Sigmoid colon (tissue), 6 donors: ENCODE measurements at regions not wholly inside any gene's neighbourhood (a gene's known extent, or its start where the extent isn't known, plus 50 kb on each side); places are given as distances from the start of the nearest gene placed in this dataset.

ENCODE experiments used
- DNase-seq: peaks from one replicate; pipeline ENCODE4 v3.0.0-alpha.2; 2019
- H3K27ac ChIP-seq, 4 donors: fragments of 200-600 bp; sonication (generic); one replicate each; pipeline ENCODE4 v1.5.1; 2016 to 2019; ENCODE audit warnings: mild to moderate bottlenecking in 1 of 4
- H3K27me3 ChIP-seq, 3 donors: fragments of 200-600 bp; sonication (generic); one replicate each; pipeline ENCODE4 v1.5.1; 2019; ENCODE audit warnings: mild to moderate bottlenecking in 1 of 3
- H3K36me3 ChIP-seq, 4 donors: fragments of 200-600 bp; sonication (generic); one replicate each; pipeline ENCODE4 v1.5.1; 2016 to 2019
- H3K4me1 ChIP-seq, 4 donors: fragments of 200-600 bp; sonication (generic); one replicate each; pipeline ENCODE4 v1.5.1; 2017 to 2019
- H3K4me3 ChIP-seq, 4 donors: fragments of 200-600 bp; sonication (generic); one replicate each; pipeline ENCODE4 v1.5.1; 2017 to 2019; ENCODE audit warnings: mild to moderate bottlenecking in 2 of 4, moderate library complexity in 1 of 4
- H3K9me3 ChIP-seq, 4 donors: fragments of 200-600 bp in 3 of 4; sonication (generic) in 3 of 4; one replicate each; pipeline versions ENCODE4 v1.5.1 to v1.6.1; 2013 to 2019
- CTCF ChIP-seq, 4 experiments: fragments of 450-650 bp in 3 of 4; fragments of 200-600 bp in 1 of 4; IDR thresholded peaks; one replicate each; pipeline ENCODE4 v1.5.1; 2016 to 2019; ENCODE audit warnings: antibody characterized with exemption in 4 of 4, mild to moderate bottlenecking in 3 of 4, moderate library complexity in 2 of 4
- EP300 ChIP-seq, 4 donors: sonication (generic); formaldehyde crosslinking; IDR thresholded peaks; one replicate each; pipeline ENCODE4 v1.6.1; 2017; ENCODE audit warnings: antibody characterized with exemption in 4 of 4
- POLR2A ChIP-seq, 2 donors: fragments of 450-650 bp; IDR thresholded peaks; one replicate each; pipeline ENCODE4 v1.6.1; 2016; ENCODE audit warnings: antibody characterized with exemption in 2 of 2, mild to moderate bottlenecking in 2 of 2, moderate library complexity in 2 of 2
- POLR2AphosphoS5 ChIP-seq, 4 donors: sonication (generic); formaldehyde crosslinking; IDR thresholded peaks; one replicate each; pipeline ENCODE4 v1.6.1; 2017; ENCODE audit warnings: antibody characterized with exemption in 4 of 4
- WGBS, 2 donors: extraction: QIAGEN DNeasy Blood & Tissue Kit; methylation state at CpG; one replicate each; pipeline ENCODE4 v1.1.7; 2013; 5-methylcytosine and 5-hydroxymethylcytosine counted together
- intact Hi-C: fragments of 100-400 bp; cut with DNase I; formaldehyde crosslinking; loops from one replicate; pipeline ENCODE4 v1.15.1; 2023
- donor health status: healthy with polysubstance abuse.
- donor health status: healthy.

- Histone ChIP-seq H3K9me3 (no peaks in the 10 kb centered on the region), H3K4me3 (no peak overlapping the region), H3K27me3 (no peaks in the 10 kb centered on the region), H3K27ac (no peak overlapping the region), H3K4me1 (no peaks in the 10 kb centered on the region), H3K36me3 (no peaks in the 10 kb centered on the region)
- intact Hi-C loops, result no loop called here
- no peak for DNase-seq
- TF ChIP-seq CTCF (IDR thresholded peaks at IDR 0.05) (no peak), EP300 (IDR thresholded peaks at IDR 0.05) (no peak), POLR2AphosphoS5 (IDR thresholded peaks at IDR 0.05) (no peak), POLR2A (IDR thresholded peaks at IDR 0.05) (no peak)
- WGBS, 2 donors, result 62 to 77% methylated on average over 1 of the region's 1 CpG
Observed at GRCh38 chr5:145236127-145236526, 599.0 kb downstream of the PRELID2 start.

- Histone ChIP-seq H3K4me1 (no peaks in the 10 kb centered on the region), H3K27ac (no peak overlapping the region), H3K4me3 (no peak overlapping the region), H3K9me3 (no peaks in the 10 kb centered on the region), H3K27me3 (no peaks in the 10 kb centered on the region), H3K36me3 (no peaks in the 10 kb centered on the region)
- WGBS, 2 donors, result 70 to 75% methylated on average over 3 of the region's 3 CpGs
- TF ChIP-seq CTCF (IDR thresholded peaks at IDR 0.05) (no peak), POLR2A (IDR thresholded peaks at IDR 0.05) (no peak), POLR2AphosphoS5 (IDR thresholded peaks at IDR 0.05) (no peak), EP300 (IDR thresholded peaks at IDR 0.05) (no peak)
- no peak for DNase-seq
- intact Hi-C loops, result no loop called here
Observed at GRCh38 chr5:145233461-145233860, 601.7 kb downstream of the PRELID2 start.

GRCh38 chr5:145230781-145231180, 604.4 kb downstream of the PRELID2 start:
- no peak overlapping the region for H3K27ac ChIP-seq
- H3K4me3 ChIP-seq, result no peak overlapping the region
- H3K4me1 ChIP-seq, result no peaks in the 10 kb centered on the region
- 92 to 98% methylated on average over 2 of the region's 2 CpGs for WGBS, 2 donors
- H3K9me3 ChIP-seq, result no peaks in the 10 kb centered on the region
- no peak for DNase-seq
- intact Hi-C loops, result no loop called here
- TF ChIP-seq POLR2AphosphoS5 (IDR thresholded peaks at IDR 0.05) (no peak), CTCF (IDR thresholded peaks at IDR 0.05) (no peak), EP300 (IDR thresholded peaks at IDR 0.05) (no peak), POLR2A (IDR thresholded peaks at IDR 0.05) (no peak)
- no peaks in the 10 kb centered on the region for H3K27me3 ChIP-seq
- H3K36me3 ChIP-seq, result no peaks in the 10 kb centered on the region

- H3K4me3 ChIP-seq, result no peak overlapping the region
- no peak for DNase-seq
- no peaks in the 10 kb centered on the region for H3K4me1 ChIP-seq
- H3K36me3 ChIP-seq, result no peaks in the 10 kb centered on the region
- no peaks in the 10 kb centered on the region for H3K27me3 ChIP-seq
- no peaks in the 10 kb centered on the region for H3K9me3 ChIP-seq
- TF ChIP-seq POLR2AphosphoS5 (IDR thresholded peaks at IDR 0.05), result no peak
- no peak for TF ChIP-seq CTCF (IDR thresholded peaks at IDR 0.05)
- no peak for TF ChIP-seq EP300 (IDR thresholded peaks at IDR 0.05)
- no peak for TF ChIP-seq POLR2A (IDR thresholded peaks at IDR 0.05)
- 93 to 94% methylated on average over 10 of the region's 10 CpGs for WGBS, 2 donors
- intact Hi-C loops, result no loop called here
- no peak overlapping the region for H3K27ac ChIP-seq
Observed at GRCh38 chr5:145228564-145228963, 606.6 kb downstream of the PRELID2 start.

GRCh38 chr5:145227881-145228280, 607.3 kb downstream of the PRELID2 start:
- Histone ChIP-seq H3K4me1 (no peaks in the 10 kb centered on the region), H3K27ac (no peak overlapping the region), H3K27me3 (no peaks in the 10 kb centered on the region), H3K4me3 (no peak overlapping the region), H3K36me3 (no peaks in the 10 kb centered on the region), H3K9me3 (no peaks in the 10 kb centered on the region)
- intact Hi-C loops, result no loop called here
- no peak for DNase-seq
- TF ChIP-seq CTCF (IDR thresholded peaks at IDR 0.05) (no peak), POLR2A (IDR thresholded peaks at IDR 0.05) (no peak), POLR2AphosphoS5 (IDR thresholded peaks at IDR 0.05) (no peak)
- WGBS, 2 donors, result 86 to 90% methylated on average over 2 of the region's 2 CpGs
